H9 (cell line): ENCODE measurements at regions not wholly inside any gene's neighbourhood (a gene's known extent, or its start where the extent isn't known, plus 50 kb on each side); places are given as distances from the start of the nearest gene placed in this dataset.

ENCODE experiments used
- DNase-seq: peaks from one replicate; pipeline ENCODE4 v3.0.0-alpha.2; 2017
- H2AFZ ChIP-seq: one replicate; pipeline ENCODE4 v1.6.1; 2013; ENCODE audit warnings: mild to moderate bottlenecking, low read length, control low read depth, moderate library complexity
- H2AK5ac ChIP-seq: 2 replicates; pipeline ENCODE4 v1.6.1; 2013; ENCODE audit warnings: low read length, control low read depth, mixed read lengths; ENCODE audit not compliant: insufficient read length
- H2BK120ac ChIP-seq: one replicate; pipeline ENCODE4 v1.6.1; 2013; ENCODE audit warnings: low read depth, mild to moderate bottlenecking, low read length, control low read depth, inconsistent platforms; ENCODE audit not compliant: poor library complexity, severe bottlenecking
- H2BK12ac ChIP-seq: 2 replicates; pipeline ENCODE4 v1.6.1; 2013; ENCODE audit warnings: low read length, control low read depth, mixed read lengths, low read depth; ENCODE audit not compliant: insufficient read length
- H2BK15ac ChIP-seq: 2 replicates; pipeline ENCODE4 v1.6.1; 2013; ENCODE audit warnings: low read depth, low read length, control low read depth
- H2BK20ac ChIP-seq: one replicate; pipeline ENCODE4 v1.6.1; 2013; ENCODE audit warnings: low read depth, mild to moderate bottlenecking, low read length, control low read depth, inconsistent platforms; ENCODE audit not compliant: poor library complexity, severe bottlenecking
- H2BK5ac ChIP-seq: 2 replicates; pipeline ENCODE4 v1.6.1; 2013; ENCODE audit warnings: low read length, control low read depth, mixed read lengths; ENCODE audit not compliant: insufficient read length
- H3K14ac ChIP-seq: 2 replicates; pipeline ENCODE4 v1.6.1; 2013; ENCODE audit warnings: low read length, control low read depth; ENCODE audit not compliant: insufficient read depth
- H3K18ac ChIP-seq: 2 replicates; pipeline ENCODE4 v1.6.1; 2013; ENCODE audit warnings: low read depth, mild to moderate bottlenecking, mixed read lengths, low read length, control low read depth; ENCODE audit not compliant: insufficient read length
- H3K23ac ChIP-seq: 2 replicates; pipeline ENCODE4 v1.6.1; 2013; ENCODE audit warnings: low read length, control low read depth, mixed read lengths, low read depth; ENCODE audit not compliant: insufficient read length
- H3K23me2 ChIP-seq: 2 replicates; pipeline ENCODE4 v1.6.1; 2013; ENCODE audit warnings: low read depth, mild to moderate bottlenecking, mixed read lengths, low read length, control low read depth; ENCODE audit not compliant: insufficient read length, poor library complexity, severe bottlenecking
- H3K27ac ChIP-seq: 2 replicates; pipeline ENCODE4 v1.5.1; 2013; ENCODE audit warnings: low read length, control low read depth, mixed read lengths, low read depth; ENCODE audit not compliant: insufficient read length
- H3K27me3 ChIP-seq: 2 replicates; pipeline ENCODE4 v1.6.1; 2013; ENCODE audit warnings: low read length, control low read depth, inconsistent platforms; ENCODE audit not compliant: insufficient read depth
- H3K4ac ChIP-seq: 2 replicates; pipeline ENCODE4 v1.6.1; 2013; ENCODE audit warnings: low read depth, mild to moderate bottlenecking, control low read depth, inconsistent platforms, low read length, moderate library complexity
- H3K4me1 ChIP-seq: 2 replicates; pipeline ENCODE4 v1.6.1; 2013; ENCODE audit warnings: low read length, control low read depth, inconsistent platforms; ENCODE audit not compliant: insufficient read depth
- H3K4me2 ChIP-seq: 2 replicates; pipeline ENCODE4 v1.6.1; 2013; ENCODE audit warnings: low read length, control low read depth, mixed read lengths; ENCODE audit not compliant: insufficient read length, insufficient read depth
- H3K56ac ChIP-seq: 2 replicates; pipeline ENCODE4 v1.6.1; 2013; ENCODE audit warnings: low read depth, mild to moderate bottlenecking, mixed read lengths, low read length, control low read depth; ENCODE audit not compliant: insufficient read length
- H3K79me1 ChIP-seq: 2 replicates; pipeline ENCODE4 v1.6.1; 2013; ENCODE audit warnings: low read depth, mild to moderate bottlenecking, moderate library complexity, low read length, control low read depth, inconsistent platforms; ENCODE audit not compliant: insufficient read depth, poor library complexity, severe bottlenecking
- H3K79me2 ChIP-seq: 2 replicates; pipeline ENCODE4 v1.6.1; 2013; ENCODE audit warnings: low read length, control low read depth, inconsistent platforms; ENCODE audit not compliant: insufficient read depth
- H3K9ac ChIP-seq: 2 replicates; pipeline ENCODE4 v1.6.1; 2013; ENCODE audit warnings: low read length, control low read depth, mixed read lengths; ENCODE audit not compliant: insufficient read length; ENCODE audit errors: extremely low read depth
- H3K9me3 ChIP-seq: one replicate; pipeline ENCODE4 v1.6.1; 2013; ENCODE audit warnings: low read depth, low read length, inconsistent platforms; ENCODE audit not compliant: control insufficient read depth
- H3T11ph ChIP-seq: one replicate; pipeline ENCODE4 v1.6.1; 2013; ENCODE audit warnings: mild to moderate bottlenecking, low read length, control low read depth, inconsistent platforms
- H4K20me1 ChIP-seq: one replicate; pipeline ENCODE4 v1.6.1; 2013; ENCODE audit not compliant: control insufficient read depth, insufficient read length, insufficient read depth
- H4K5ac ChIP-seq: 2 replicates; pipeline ENCODE4 v1.6.1; 2013; ENCODE audit warnings: low read depth, mild to moderate bottlenecking, mixed read lengths, low read length, control low read depth; ENCODE audit not compliant: insufficient read length
- H4K8ac ChIP-seq: replicated peaks from 2 replicates; pipeline ENCODE4 v1.6.1; 2013; ENCODE audit warnings: low read length, control low read depth, mixed read lengths, low read depth; ENCODE audit not compliant: insufficient read length
- H4K91ac ChIP-seq: 2 replicates; pipeline ENCODE4 v1.6.1; 2013; ENCODE audit warnings: low read depth, mild to moderate bottlenecking, moderate library complexity, mixed read lengths, low read length, control low read depth; ENCODE audit not compliant: insufficient read length
- H3K27ac Mint-ChIP-seq, 3 experiments: 2 replicates in 2 of 3; 3 replicates in 1 of 3; pipeline ENCODE4 v1.8.0; 2020 to 2021; ENCODE audit warnings: mixed read lengths in 3 of 3, mild to moderate bottlenecking in 1 of 3, moderate library complexity in 1 of 3
- H3K27me3 Mint-ChIP-seq: 2 replicates; pipeline ENCODE4 v1.8.0; 2021; ENCODE audit warnings: low read depth, mild to moderate bottlenecking, moderate library complexity, mixed read lengths
- H3K36me3 Mint-ChIP-seq, 3 experiments: 2 replicates in 2 of 3; 3 replicates in 1 of 3; pipeline ENCODE4 v1.8.0; 2020 to 2021; ENCODE audit warnings: low read depth in 3 of 3, mixed read lengths in 3 of 3; ENCODE audit not compliant: insufficient read depth in 1 of 3
- H3K4me1 Mint-ChIP-seq, 2 experiments: 2 replicates each; pipeline ENCODE4 v1.8.0; 2020; ENCODE audit warnings: mixed read lengths in 2 of 2
- H3K4me3 Mint-ChIP-seq, 2 experiments: 2 replicates in 1 of 2; 3 replicates in 1 of 2; pipeline ENCODE4 v1.8.0; 2020 to 2021; ENCODE audit warnings: mild to moderate bottlenecking in 2 of 2, mixed read lengths in 2 of 2, moderate library complexity in 1 of 2
- H3K9me3 Mint-ChIP-seq, 2 experiments: 2 replicates in 1 of 2; 3 replicates in 1 of 2; pipeline ENCODE4 v1.8.0; 2020; ENCODE audit warnings: mild to moderate bottlenecking in 2 of 2, mixed read lengths in 2 of 2, moderate library complexity in 1 of 2
- CTCF ChIP-seq: fragments of 200-600 bp; sonication (generic); conservative IDR thresholded peaks from 3 replicates; pipeline ENCODE4 v1.8.0; 2021; ENCODE audit warnings: antibody characterized with exemption, mild to moderate bottlenecking
- WGBS: extraction: QIAGEN DNeasy Blood & Tissue Kit; methylation state at CpG from one replicate; pipeline ENCODE4 v1.1.7; 2013; ENCODE audit warnings: missing lambda C conversion rate, low lambda C conversion rate, mixed read lengths; ENCODE audit not compliant: insufficient read length; ENCODE audit errors: extremely low coverage; 5-methylcytosine and 5-hydroxymethylcytosine counted together

DNA sequence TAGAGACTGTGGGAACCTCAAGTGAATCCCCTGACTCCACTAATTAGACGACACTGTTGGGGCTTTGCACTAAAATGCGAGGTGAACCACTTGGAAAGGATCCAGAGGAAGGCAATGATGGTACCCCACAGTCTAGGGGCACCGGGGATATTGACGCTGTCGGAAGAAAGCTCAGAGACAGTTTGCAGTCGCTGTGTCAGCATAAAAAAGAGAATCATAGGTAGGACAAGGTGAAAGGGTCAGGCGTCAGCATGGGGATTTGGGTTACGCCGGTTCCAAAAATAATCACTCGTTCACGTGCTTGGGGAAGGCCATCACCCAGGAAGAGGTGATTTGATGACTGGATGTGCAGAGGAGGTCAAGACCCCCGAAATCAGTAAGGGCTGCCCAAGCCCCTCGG lies 598.0 kb upstream of the NOX3 start:
- Histone ChIP-seq H2BK120ac (no peak overlapping the region), H3K18ac (no peak overlapping the region), H3K23me2 (no peaks in the 10 kb centered on the region), H4K91ac (no peak overlapping the region), H3K9ac (no peak overlapping the region), H3K56ac (no peak overlapping the region), H4K5ac (no peak overlapping the region), H3K4me1 (no peaks in the 10 kb centered on the region), H4K20me1 (no peaks in the 10 kb centered on the region), H3K27me3 (no peaks in the 10 kb centered on the region), H3K79me1 (no peaks in the 10 kb centered on the region), H3K4me2 (no peak overlapping the region), H3K23ac (no peak overlapping the region), H3K4ac (no peak overlapping the region), H4K8ac (no peak overlapping the region), H3K79me2 (no peaks in the 10 kb centered on the region), H2AFZ (no peak overlapping the region), H3K9me3 (no peaks in the 10 kb centered on the region), H2BK12ac (no peak overlapping the region), H2AK5ac (no peak overlapping the region), H2BK5ac (no peak overlapping the region), H2BK15ac (no peak overlapping the region), H2BK20ac (no peak overlapping the region), H3K14ac (no peak overlapping the region), H3K27ac (no peak overlapping the region), H3T11ph (no peak overlapping the region)
- peak overlapping the region in 1 of 3 experiments; percentile 42; a peak in 2 of 7 replicates for H3K27ac Mint-ChIP-seq
- H3K36me3 Mint-ChIP-seq, result peaks cover 0 to 11% (median 2%) of the 10 kb centered on the region in 3 experiments; a peak in 2 of 7 replicates
- H3K27me3 Mint-ChIP-seq, result no peaks in the 10 kb centered on the region
- no peak for DNase-seq
- TF ChIP-seq CTCF, result no peak
- WGBS, result no CpG with 5 or more reads among the region's 13 CpGs
- peaks cover 5 to 6% of the 10 kb centered on the region in 2 experiments for H3K4me1 Mint-ChIP-seq
- H3K9me3 Mint-ChIP-seq, result peaks cover 9 to 14% of the 10 kb centered on the region in 2 experiments; a peak in 4 of 5 replicates
- no peak overlapping the region for H3K4me3 Mint-ChIP-seq
